ENCODE measurements at regions not wholly inside any gene's neighbourhood (a gene's known extent, or its start where the extent isn't known, plus 50 kb on each side); places are given as distances from the start of the nearest gene placed in this dataset.

DNA sequence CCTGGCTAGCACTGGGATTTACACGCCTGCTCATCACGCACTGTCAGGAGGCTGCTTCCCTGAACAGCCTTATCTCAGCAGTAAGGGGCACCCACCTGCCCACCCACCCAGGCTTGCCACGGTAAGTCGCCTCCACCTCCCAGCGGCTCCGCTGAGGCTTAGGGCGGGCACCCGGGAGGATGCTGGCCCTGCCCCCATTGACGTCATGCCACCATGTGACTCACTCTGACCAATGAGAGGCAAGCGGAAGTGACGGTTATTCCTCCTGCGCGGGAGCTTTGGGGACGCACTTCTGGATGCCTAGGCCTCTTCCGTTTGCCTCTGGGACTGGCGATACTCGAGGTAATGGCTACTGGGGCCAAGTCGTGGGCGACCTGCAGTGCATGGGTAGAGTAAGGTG, 256.8 kb downstream of the QKI start:
- Histone ChIP-seq H3K79me2 (ENCODE audit: low read length) (no peaks in the 10 kb centered on the region), H3K4me2 (ENCODE audit: low read depth, low read length) (no peak overlapping the region), H3K27ac (ENCODE audit: low read length) (no peak overlapping the region), H4K20me1 (ENCODE audit: insufficient read depth, low read length) (no peaks in the 10 kb centered on the region), H3K4me3 (ENCODE audit: low read length) (no peak overlapping the region), H3K9ac (ENCODE audit: low read length) (no peak overlapping the region), H3K27me3 (replicated peaks; ENCODE audit: insufficient read depth, low read length) (no peaks in the 10 kb centered on the region), H2AFZ (ENCODE audit: low read length) (no peak overlapping the region), H3K9me3 (replicated peaks; ENCODE audit: insufficient read depth, low read length) (no peaks in the 10 kb centered on the region), H3K9me2 (replicated peaks; ENCODE audit: insufficient read depth, low read length) (no peaks in the 10 kb centered on the region), H3K36me3 (replicated peaks; ENCODE audit: insufficient read depth, low read length) (no peaks in the 10 kb centered on the region), H3F3A (ENCODE audit: insufficient read depth, low read length) (no peaks in the 10 kb centered on the region), H3K4me1 (ENCODE audit: low read length) (no peaks in the 10 kb centered on the region)
- TF ChIP-seq EZH2phosphoT487 (IDR thresholded peaks at IDR 0.05; ENCODE audit: low read length) (no peak), EZH2 (optimal IDR thresholded peaks at IDR 0.05; ENCODE audit: low read depth, low read length) (no peak), CTCF (IDR thresholded peaks at IDR 0.05; ENCODE audit: low read length) (no peak)
- no peak for DNase-seq

DNA sequence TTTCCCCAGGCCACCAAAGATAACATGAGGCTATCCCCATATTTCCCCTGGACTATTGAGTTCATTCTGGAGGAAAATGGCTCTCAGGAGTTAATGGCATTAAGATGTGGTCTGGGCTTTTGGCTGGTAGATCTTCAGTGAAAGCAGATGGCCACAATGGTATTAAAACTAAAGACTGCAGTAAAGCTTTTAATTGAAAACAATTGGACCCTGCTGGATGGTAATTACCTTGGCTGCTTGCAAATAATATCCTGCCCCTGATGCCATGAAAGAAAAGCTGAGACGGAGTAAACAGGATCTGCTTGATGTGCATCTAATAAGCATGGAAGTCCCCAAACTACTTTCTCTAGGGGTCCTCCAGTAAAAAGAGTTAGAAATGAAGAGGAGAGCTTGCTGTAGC, 255.8 kb downstream of the QKI start:
- no peak overlapping the region for H3K9ac ChIP-seq (ENCODE audit: low read length)
- TF ChIP-seq CTCF (IDR thresholded peaks at IDR 0.05; ENCODE audit: low read length) (no peak), EZH2 (optimal IDR thresholded peaks at IDR 0.05; ENCODE audit: low read depth, low read length) (no peak), EZH2phosphoT487 (IDR thresholded peaks at IDR 0.05; ENCODE audit: low read length) (no peak)
- no peaks in the 10 kb centered on the region for H3K4me1 ChIP-seq (ENCODE audit: low read length)
- H3K27me3 ChIP-seq (replicated peaks; ENCODE audit: insufficient read depth, low read length) = no peaks in the 10 kb centered on the region
- no peaks in the 10 kb centered on the region for H3K36me3 ChIP-seq (replicated peaks; ENCODE audit: insufficient read depth, low read length)
- H3K79me2 ChIP-seq (ENCODE audit: low read length) = no peaks in the 10 kb centered on the region
- DNase-seq = no peak
- no peak overlapping the region for H2AFZ ChIP-seq (ENCODE audit: low read length)
- H3K27ac ChIP-seq (ENCODE audit: low read length) = no peak overlapping the region
- H3K9me3 ChIP-seq (replicated peaks; ENCODE audit: insufficient read depth, low read length) = no peaks in the 10 kb centered on the region
- no peaks in the 10 kb centered on the region for H3K9me2 ChIP-seq (replicated peaks; ENCODE audit: insufficient read depth, low read length)
- no peak overlapping the region for H3K4me2 ChIP-seq (ENCODE audit: low read depth, low read length)
- no peak overlapping the region for H3K4me3 ChIP-seq (ENCODE audit: low read length)
- H4K20me1 ChIP-seq (ENCODE audit: insufficient read depth, low read length) = no peaks in the 10 kb centered on the region
- H3F3A ChIP-seq (ENCODE audit: insufficient read depth, low read length) = no peaks in the 10 kb centered on the region

DNA sequence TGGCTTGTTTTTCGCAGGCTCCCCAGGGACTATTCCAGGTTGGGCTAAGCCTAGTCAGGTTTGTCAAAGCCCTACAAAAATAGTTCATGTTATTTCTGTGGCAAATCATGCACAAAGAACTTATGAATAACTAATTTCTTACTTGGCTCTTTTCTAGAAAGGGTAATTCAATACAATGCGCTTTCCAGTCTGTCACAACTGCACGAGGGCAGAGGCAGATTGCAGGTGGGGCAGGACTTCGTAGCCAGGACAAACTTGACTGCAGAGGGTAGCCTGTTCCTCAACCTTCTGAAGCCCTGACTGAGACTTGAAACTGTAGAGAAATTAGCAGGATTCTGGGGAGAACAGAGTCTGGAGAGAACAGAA, 253.5 kb downstream of the QKI start:
- no peaks in the 10 kb centered on the region for H3K9me2 ChIP-seq (replicated peaks; ENCODE audit: insufficient read depth, low read length)
- H3K79me2 ChIP-seq (ENCODE audit: low read length) = no peaks in the 10 kb centered on the region
- no peak overlapping the region for H2AFZ ChIP-seq (ENCODE audit: low read length)
- no peak overlapping the region for H3K9ac ChIP-seq (ENCODE audit: low read length)
- no peaks in the 10 kb centered on the region for H3K9me3 ChIP-seq (replicated peaks; ENCODE audit: insufficient read depth, low read length)
- peak overlapping the region; percentile 8; the same call in 1 of the 2 replicates for H3K27ac ChIP-seq (ENCODE audit: low read length)
- H3K4me1 ChIP-seq (ENCODE audit: low read length) = no peaks in the 10 kb centered on the region
- no peak for DNase-seq
- no peak for TF ChIP-seq CTCF (IDR thresholded peaks at IDR 0.05; ENCODE audit: low read length)
- no peaks in the 10 kb centered on the region for H3K27me3 ChIP-seq (replicated peaks; ENCODE audit: insufficient read depth, low read length)
- H4K20me1 ChIP-seq (ENCODE audit: insufficient read depth, low read length) = no peaks in the 10 kb centered on the region
- no peaks in the 10 kb centered on the region for H3K36me3 ChIP-seq (replicated peaks; ENCODE audit: insufficient read depth, low read length)
- H3K4me2 ChIP-seq (ENCODE audit: low read depth, low read length) = no peak overlapping the region
- no peak overlapping the region for H3K4me3 ChIP-seq (ENCODE audit: low read length)
- H3F3A ChIP-seq (ENCODE audit: insufficient read depth, low read length) = no peaks in the 10 kb centered on the region

All from MM.1S (cell line).